Stimulated activated effector memory CD8-positive, alpha-beta T cell treated with anti-CD3 and anti-CD28 coated beads, Interleukin-12 subunit alpha, Interleukin-12 subunit beta, amount 100 ng/mL, for 72 hours (primary cell): ENCODE measurements at regions not wholly inside any gene's neighbourhood (a gene's known extent, or its start where the extent isn't known, plus 50 kb on each side); places are given as distances from the start of the nearest gene placed in this dataset.

Experiments used
- ATAC-seq: fragments of 150-1000 bp; cut with Tn5 transposase; 2 replicates; pipeline ENCODE4 v1.10.0; 2021
- DNase-seq, 2 donors: peaks; one replicate each; pipeline ENCODE4 v3.0.0; 2021 to 2022; ENCODE audit warnings: low spot score in 2 of 2
- H3K27ac Mint-ChIP-seq: one replicate; pipeline ENCODE4 v1.8.0; 2022; ENCODE audit warnings: mild to moderate bottlenecking, mixed read lengths
- H3K36me3 Mint-ChIP-seq: one replicate; pipeline ENCODE4 v1.8.0; 2022; ENCODE audit warnings: mild to moderate bottlenecking, mixed read lengths
- H3K4me1 Mint-ChIP-seq: one replicate; pipeline ENCODE4 v1.8.0; 2022; ENCODE audit warnings: mixed read lengths
- H3K4me3 Mint-ChIP-seq: one replicate; pipeline ENCODE4 v1.8.0; 2022; ENCODE audit warnings: mild to moderate bottlenecking, mixed read lengths
- H3K9me3 Mint-ChIP-seq: one replicate; pipeline ENCODE4 v1.8.0; 2022; ENCODE audit warnings: mixed read lengths

DNA sequence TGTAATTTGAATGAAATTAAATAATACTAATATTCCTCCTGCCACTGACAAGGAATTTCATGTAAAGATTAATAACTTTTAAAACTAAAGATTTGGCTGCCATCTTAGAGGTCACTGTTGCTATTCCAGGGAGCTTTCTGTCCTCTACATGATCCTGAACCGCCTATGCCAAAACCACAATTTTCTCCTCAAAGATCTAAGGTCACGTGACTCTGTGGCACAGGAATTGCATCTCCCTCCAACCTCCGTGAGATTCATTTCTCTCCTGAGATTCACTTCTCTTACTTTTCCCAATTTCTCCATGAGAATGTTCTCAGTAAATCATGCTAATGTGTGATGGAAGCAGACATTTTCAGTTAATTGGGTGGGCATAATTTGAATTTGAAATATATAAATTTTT, 379.6 kb upstream of the TSHZ2 start:
- Mint-ChIP-seq H3K4me3 (no peak overlapping the region), H3K36me3 (no peaks in the 10 kb centered on the region), H3K9me3 (no peaks in the 10 kb centered on the region), H3K27ac (no peak overlapping the region), H3K4me1 (no peaks in the 10 kb centered on the region)
- no peak for ATAC-seq
- no peak for DNase-seq

DNA sequence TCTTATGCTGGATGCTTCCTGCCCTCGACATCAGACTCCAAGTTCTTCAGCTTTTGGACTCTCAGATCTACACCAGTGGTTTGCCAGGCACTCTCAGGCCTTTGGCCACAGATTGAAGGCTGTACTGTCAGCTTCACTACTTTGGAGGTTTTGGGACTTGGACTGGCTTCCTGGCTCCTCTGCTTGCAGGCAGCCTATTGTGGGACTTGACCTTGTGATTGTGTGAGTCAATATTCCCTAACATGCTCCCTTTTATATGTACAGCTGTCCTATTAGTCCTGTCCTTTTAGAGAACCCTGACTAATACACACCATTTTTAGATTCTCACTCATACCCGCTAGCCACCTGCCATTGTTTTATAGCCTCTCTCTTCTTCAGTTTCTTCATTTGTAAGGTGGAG, 382.1 kb upstream of the TSHZ2 start:
- Mint-ChIP-seq H3K36me3 (no peaks in the 10 kb centered on the region), H3K9me3 (no peaks in the 10 kb centered on the region), H3K4me3 (no peak overlapping the region), H3K4me1 (no peaks in the 10 kb centered on the region), H3K27ac (no peak overlapping the region)
- no peak for DNase-seq
- ATAC-seq = no peak

DNA sequence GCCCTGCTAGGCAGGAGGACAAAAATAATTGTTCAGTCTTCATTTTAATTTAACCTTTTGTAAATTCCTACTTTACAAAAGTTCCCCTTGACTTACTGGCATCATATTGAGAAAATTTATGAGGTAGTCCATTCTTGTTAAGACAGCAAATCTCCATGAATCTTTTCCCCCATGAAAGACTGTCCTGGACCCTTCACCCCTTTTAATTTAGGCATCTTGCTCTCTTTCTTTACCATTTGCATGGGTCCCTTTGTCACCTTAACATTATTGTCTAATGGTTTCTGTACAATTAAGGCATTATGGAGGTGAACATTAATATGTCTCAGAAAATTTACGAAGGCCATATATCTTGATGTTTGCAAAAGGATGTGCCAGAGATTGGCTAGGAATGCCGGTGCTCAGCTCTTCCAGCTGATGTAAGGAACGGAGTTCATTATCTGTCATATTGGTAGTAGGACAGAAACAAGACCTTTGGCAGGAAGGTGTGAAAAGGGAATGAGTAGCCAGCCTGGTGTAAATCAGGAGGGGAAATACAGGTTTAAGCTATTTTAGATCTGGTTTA, 382.8 kb upstream of the TSHZ2 start:
- no peak overlapping the region for H3K4me3 Mint-ChIP-seq
- H3K27ac Mint-ChIP-seq = no peak overlapping the region
- DNase-seq (no peak), ATAC-seq (no peak)
- H3K36me3 Mint-ChIP-seq = no peaks in the 10 kb centered on the region
- no peaks in the 10 kb centered on the region for H3K4me1 Mint-ChIP-seq
- H3K9me3 Mint-ChIP-seq = no peaks in the 10 kb centered on the region

DNA sequence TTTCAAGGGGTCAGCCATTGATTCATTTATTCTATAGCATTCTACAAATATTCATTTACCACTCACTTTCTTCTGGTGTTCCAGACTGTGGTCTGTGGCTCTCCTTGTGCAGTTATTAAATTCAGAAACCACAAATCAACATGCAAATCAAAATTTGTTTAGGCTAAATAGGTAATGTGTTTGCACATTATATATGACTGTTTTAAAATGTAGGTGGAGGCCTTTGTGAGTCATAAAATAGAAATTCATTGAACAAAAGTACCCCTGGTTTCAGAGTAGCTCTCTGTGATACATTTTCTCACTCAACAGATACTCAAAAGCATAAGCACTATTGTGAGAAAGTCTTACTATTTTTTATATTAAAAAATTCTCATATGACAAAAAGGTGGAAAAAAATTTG, 385.5 kb upstream of the TSHZ2 start:
- Mint-ChIP-seq H3K4me1 (no peaks in the 10 kb centered on the region), H3K9me3 (no peaks in the 10 kb centered on the region), H3K27ac (no peak overlapping the region), H3K4me3 (no peak overlapping the region), H3K36me3 (no peaks in the 10 kb centered on the region)
- no peak for ATAC-seq
- no peak for DNase-seq

- H3K36me3 Mint-ChIP-seq = no peaks in the 10 kb centered on the region
- no peaks in the 10 kb centered on the region for H3K4me1 Mint-ChIP-seq
- no peak overlapping the region for H3K4me3 Mint-ChIP-seq
- DNase-seq = no peak
- ATAC-seq = no peak
- no peak overlapping the region for H3K27ac Mint-ChIP-seq
- no peaks in the 10 kb centered on the region for H3K9me3 Mint-ChIP-seq
Measured at GRCh38 chr20:52585333-52585732, 386.8 kb upstream of the TSHZ2 start.

DNA sequence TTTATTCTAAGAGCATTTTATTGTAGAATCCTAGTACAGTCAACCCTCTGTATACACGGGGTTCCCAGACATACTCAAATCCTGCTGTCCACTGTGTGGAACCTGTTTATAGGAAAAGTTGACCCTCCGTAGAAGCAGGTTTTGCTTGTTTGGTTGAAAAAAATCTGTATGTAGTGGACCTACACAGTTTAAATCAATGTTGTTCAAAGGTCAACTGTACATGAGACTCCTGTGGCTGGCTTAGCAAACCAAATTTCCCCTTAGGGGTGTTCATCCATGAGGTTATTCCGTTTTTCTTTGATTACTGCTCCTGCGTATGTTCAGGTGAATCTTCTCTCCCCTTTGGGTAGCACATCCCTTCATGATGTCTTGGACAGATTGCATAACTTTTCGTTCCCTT, 387.0 kb upstream of the ZFP64 start:
- Mint-ChIP-seq H3K27ac (no peak overlapping the region), H3K4me1 (no peaks in the 10 kb centered on the region)
- DNase-seq = no peak

DNA sequence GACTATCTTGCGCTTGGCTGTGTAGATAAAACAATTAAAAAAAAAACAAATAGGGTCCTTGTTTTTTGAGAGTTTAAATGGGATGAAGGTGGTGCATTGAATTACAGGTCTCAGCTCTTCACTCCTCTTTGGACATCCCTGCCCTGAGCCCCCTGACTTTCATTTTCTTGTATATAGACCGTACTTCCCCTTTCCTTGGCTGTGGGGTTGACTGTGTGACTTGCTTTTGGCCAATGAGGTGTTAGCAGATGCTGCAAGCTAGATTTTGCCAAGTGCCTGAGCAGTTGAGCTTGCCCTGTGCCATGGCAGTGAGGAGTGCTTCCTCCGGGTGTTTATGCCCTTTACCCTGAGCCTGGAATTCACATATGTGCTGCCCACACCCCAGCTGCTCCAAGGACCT, 386.1 kb upstream of the ZFP64 start:
- no peak for DNase-seq
- Mint-ChIP-seq H3K4me3 (no peak overlapping the region), H3K36me3 (no peaks in the 10 kb centered on the region), H3K4me1 (no peaks in the 10 kb centered on the region), H3K9me3 (peaks cover 4% of the 10 kb centered on the region), H3K27ac (no peak overlapping the region)
- no peak for ATAC-seq

More for the DNA sequence above, 387.0 kb upstream of the ZFP64 start:
- ATAC-seq = no peak
- Mint-ChIP-seq H3K9me3 (peaks cover 4% of the 10 kb centered on the region), H3K4me3 (no peak overlapping the region), H3K36me3 (no peaks in the 10 kb centered on the region)

DNA sequence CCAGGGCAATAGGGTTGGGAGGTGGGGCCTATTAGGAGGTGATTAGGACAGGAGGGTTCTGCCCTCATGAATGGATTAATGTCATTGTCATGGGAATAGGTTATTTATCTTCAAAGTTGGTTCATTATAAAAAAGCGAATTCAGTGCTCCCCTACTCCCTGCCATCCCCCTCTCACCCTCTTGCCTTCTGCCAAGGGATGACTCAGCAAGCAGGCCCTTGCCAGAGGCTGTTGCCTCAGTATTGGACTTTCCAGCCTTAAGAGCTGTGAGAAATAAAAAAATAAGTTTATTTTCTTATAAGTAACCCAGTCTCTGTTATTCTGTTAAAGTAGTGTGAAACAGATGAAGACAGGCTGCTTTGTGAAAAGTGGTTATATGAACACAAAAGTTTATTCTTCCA, 381.1 kb upstream of the ZFP64 start:
- no peak for DNase-seq
- no peak overlapping the region for H3K4me3 Mint-ChIP-seq
- H3K4me1 Mint-ChIP-seq = peaks cover 9% of the 10 kb centered on the region
- no peaks in the 10 kb centered on the region for H3K36me3 Mint-ChIP-seq
- H3K9me3 Mint-ChIP-seq = peaks cover 4% of the 10 kb centered on the region
- ATAC-seq = no peak
- H3K27ac Mint-ChIP-seq = no peak overlapping the region

- Mint-ChIP-seq H3K4me1 (peaks cover 9% of the 10 kb centered on the region), H3K36me3 (no peaks in the 10 kb centered on the region), H3K27ac (no peak overlapping the region), H3K4me3 (no peak overlapping the region), H3K9me3 (no peaks in the 10 kb centered on the region)
- DNase-seq (no peak), ATAC-seq (no peak)
Measured at GRCh38 chr20:52569201-52569600, 377.6 kb upstream of the ZFP64 start.

GRCh38 chr20:52565614-52566013, 374.0 kb upstream of the ZFP64 start:
- DNase-seq = no peak
- Mint-ChIP-seq H3K4me1 (peaks cover 9% of the 10 kb centered on the region), H3K4me3 (no peak overlapping the region), H3K9me3 (no peaks in the 10 kb centered on the region), H3K36me3 (no peaks in the 10 kb centered on the region), H3K27ac (no peak overlapping the region)
- no peak for ATAC-seq

DNA sequence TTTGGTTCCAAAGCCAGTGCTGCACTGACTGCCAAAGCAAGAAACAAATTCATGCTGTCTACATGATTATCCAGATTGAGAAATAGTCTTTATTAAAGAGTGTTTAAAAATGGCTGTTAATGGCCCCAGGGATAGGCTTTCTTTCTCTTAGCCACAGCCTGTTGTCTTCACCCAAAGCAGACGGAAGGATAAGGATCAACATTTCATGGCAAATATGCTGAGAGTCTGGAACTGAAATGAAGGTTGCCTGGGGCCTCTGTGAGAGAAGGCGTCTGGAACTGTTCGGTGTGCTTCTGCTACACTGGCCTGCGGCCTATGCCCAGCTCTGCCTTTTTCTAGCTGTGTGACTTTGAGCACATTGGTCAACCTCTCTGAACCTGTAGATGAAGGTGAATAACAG, 373.0 kb upstream of the ZFP64 start:
- no peak for ATAC-seq
- Mint-ChIP-seq H3K4me3 (no peak overlapping the region), H3K4me1 (peaks cover 7% of the 10 kb centered on the region), H3K27ac (no peak overlapping the region), H3K9me3 (peaks cover 5% of the 10 kb centered on the region), H3K36me3 (no peaks in the 10 kb centered on the region)
- DNase-seq = no peak

- Mint-ChIP-seq H3K36me3 (no peaks in the 10 kb centered on the region), H3K27ac (no peak overlapping the region), H3K9me3 (no peaks in the 10 kb centered on the region), H3K4me1 (no peaks in the 10 kb centered on the region), H3K4me3 (no peak overlapping the region)
- ATAC-seq (no peak), DNase-seq (no peak)
Measured at GRCh38 chr20:52552181-52552872, 360.7 kb upstream of the ZFP64 start.

- H3K4me1 Mint-ChIP-seq = peaks cover 12% of the 10 kb centered on the region
- no peak overlapping the region for H3K27ac Mint-ChIP-seq
- no peak for ATAC-seq
- no peaks in the 10 kb centered on the region for H3K36me3 Mint-ChIP-seq
- H3K9me3 Mint-ChIP-seq = peaks cover 2% of the 10 kb centered on the region
- DNase-seq = no peak
- no peak overlapping the region for H3K4me3 Mint-ChIP-seq
Measured at GRCh38 chr20:52542131-52542530, 350.6 kb upstream of the ZFP64 start.

- H3K4me1 Mint-ChIP-seq = peaks cover 12% of the 10 kb centered on the region
- DNase-seq (no peak), ATAC-seq (peak; percentile 11)
- H3K9me3 Mint-ChIP-seq = no peaks in the 10 kb centered on the region
- no peak overlapping the region for H3K4me3 Mint-ChIP-seq
- H3K27ac Mint-ChIP-seq = no peak overlapping the region
- no peaks in the 10 kb centered on the region for H3K36me3 Mint-ChIP-seq
Measured at GRCh38 chr20:52540509-52540908, 348.9 kb upstream of the ZFP64 start.

DNA sequence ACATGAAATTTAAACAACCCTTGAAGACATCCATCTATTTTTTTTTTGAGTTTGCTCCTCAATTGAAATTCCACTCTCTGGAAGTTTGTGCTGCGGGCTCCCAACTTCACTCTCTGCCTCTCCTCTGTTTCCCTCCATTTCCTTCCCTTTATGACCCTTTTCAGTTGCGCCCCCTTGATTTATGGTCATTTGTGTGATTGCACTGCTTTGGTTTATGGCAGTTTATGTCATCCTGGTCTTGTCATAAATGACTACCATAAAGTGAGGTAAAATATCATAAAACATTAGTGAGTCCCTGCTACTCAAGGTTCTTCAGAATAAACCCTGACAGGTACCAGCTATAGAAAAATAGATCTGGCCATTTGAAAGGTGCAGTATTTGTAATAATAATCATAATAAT, 348.3 kb upstream of the ZFP64 start:
- DNase-seq = no peak
- H3K4me1 Mint-ChIP-seq = peaks cover 12% of the 10 kb centered on the region
- no peak for ATAC-seq
- H3K9me3 Mint-ChIP-seq = no peaks in the 10 kb centered on the region
- H3K4me3 Mint-ChIP-seq = no peak overlapping the region
- H3K27ac Mint-ChIP-seq = no peak overlapping the region
- H3K36me3 Mint-ChIP-seq = no peaks in the 10 kb centered on the region

DNA sequence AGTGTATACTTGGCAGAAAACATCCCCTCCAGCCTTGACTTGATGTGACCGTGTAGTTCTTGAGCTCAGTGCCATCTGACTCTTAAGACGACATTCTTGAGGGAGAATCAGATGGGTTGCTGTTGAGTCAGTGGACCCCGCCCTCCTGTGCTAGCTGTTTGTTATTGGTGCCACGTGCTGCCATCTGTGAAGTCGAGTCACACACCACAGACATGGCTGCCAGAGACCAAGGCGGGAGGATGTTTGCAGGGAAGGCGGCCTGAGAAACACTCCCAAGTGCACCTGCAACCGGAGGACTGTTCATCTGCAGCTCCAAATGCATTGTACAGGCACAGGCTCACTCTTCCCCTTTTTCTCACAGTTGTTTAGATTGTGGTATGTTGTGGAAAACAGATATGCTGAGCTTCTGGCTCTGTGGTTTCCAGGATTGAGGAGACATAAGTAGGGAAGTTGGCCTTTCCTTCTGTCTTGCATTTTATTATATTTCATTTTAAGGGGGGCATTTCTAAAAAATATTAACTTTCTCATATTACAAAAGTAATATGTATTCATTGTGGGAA, 345.3 kb upstream of the ZFP64 start:
- ATAC-seq = no peak
- no peak overlapping the region for H3K27ac Mint-ChIP-seq
- H3K4me1 Mint-ChIP-seq = peaks cover 12% of the 10 kb centered on the region
- H3K36me3 Mint-ChIP-seq = no peaks in the 10 kb centered on the region
- H3K9me3 Mint-ChIP-seq = no peaks in the 10 kb centered on the region
- DNase-seq = no peak
- H3K4me3 Mint-ChIP-seq = no peak overlapping the region
